K562 (cell line): ENCODE measurements at regions not wholly inside any gene's neighbourhood (a gene's known extent, or its start where the extent isn't known, plus 50 kb on each side); places are given as distances from the start of the nearest gene placed in this dataset.

Source experiments
- ATAC-seq: fragments of 200-7000 bp; cut with Tn5 transposase; 3 replicates; pipeline ENCODE4 v1.9.1; 2020; ENCODE audit warnings: moderate library complexity
- BruUV-seq: library from RNA; stranded (reverse); fragments of 400-500 nt; replicated peaks from 2 replicates; lab custom pipeline; 2021; lab: Mats Ljungman, UMichigan
- CTCF ChIA-PET: fragments of 300-600 bp; formaldehyde crosslinking; extraction: SDS; loops from one replicate; lab custom pipeline; 2021; ENCODE audit warnings: low intra/inter-chr PET ratio; lab: Yijun Ruan, JAX
- POLR2A ChIA-PET: fragments of 300-600, 350-650 bp; sonication (Branson Sonifier 250); formaldehyde crosslinking; extraction: SDS; loops from one replicate; lab custom pipeline; 2021; ENCODE audit warnings: antibody characterized with exemption, inconsistent platforms; lab: Yijun Ruan, JAX
- DNase-seq, 4 experiments: peaks; one replicate each; pipeline versions ENCODE4 v3.0.0 to v3.0.0-alpha.2; 2011 to 2018; ENCODE audit warnings: low spot score in 3 of 4, mixed read lengths in 3 of 4; ENCODE audit errors: extremely low read depth in 1 of 4
- FAIRE-seq: peaks from 2 replicates; lab custom pipeline; 2011; peaks lifted over from hg19 to GRCh38; lab: Jason Lieb, UNC
- H2AFZ ChIP-seq: 2 replicates; pipeline ENCODE4 v1.6.0; 2011; ENCODE audit warnings: low read depth, low read length, control low read depth, inconsistent platforms
- H3K27ac ChIP-seq: fragments of 200-600 bp; 3 replicates; pipeline ENCODE4 v1.8.0; 2011; ENCODE audit warnings: low read depth, mild to moderate bottlenecking, control low read depth, inconsistent platforms, low read length, moderate library complexity, mixed read lengths; ENCODE audit errors: extremely low read depth
- H3K27me3 ChIP-seq, 2 experiments: fragments of 300-600 bp in 1 of 2; 2 replicates in 1 of 2; 3 replicates in 1 of 2; pipeline versions ENCODE4 v1.6.0 to v1.8.0; 2011; ENCODE audit warnings: inconsistent platforms in 2 of 2, low read length in 2 of 2, mild to moderate bottlenecking in 1 of 2, mixed read lengths in 1 of 2, moderate library complexity in 1 of 2; ENCODE audit not compliant: control insufficient read depth in 2 of 2, insufficient read depth in 2 of 2
- H3K36me3 ChIP-seq: fragments of 300-600 bp; 3 replicates; pipeline ENCODE4 v1.8.0; 2011; ENCODE audit warnings: mild to moderate bottlenecking, low read length, inconsistent platforms; ENCODE audit not compliant: control insufficient read depth, insufficient read depth
- H3K4me1 ChIP-seq, 2 experiments: fragments of 200-600 bp in 1 of 2; replicated peaks in 1 of 2; 2 replicates in 1 of 2; 3 replicates in 1 of 2; pipeline versions ENCODE4 v1.5.1 to v1.8.0; 2011; ENCODE audit warnings: inconsistent platforms in 2 of 2, low read length in 2 of 2, mild to moderate bottlenecking in 1 of 2, mixed read lengths in 1 of 2, moderate library complexity in 1 of 2; ENCODE audit not compliant: control insufficient read depth in 2 of 2, insufficient read depth in 2 of 2
- H3K4me2 ChIP-seq: 2 replicates; pipeline ENCODE4 v1.6.1; 2011; ENCODE audit warnings: low read length, control low read depth, inconsistent platforms, mixed read lengths; ENCODE audit not compliant: insufficient read depth
- H3K4me3 ChIP-seq: fragments of 200-600 bp; sonication (generic), shearing (Covaris generic); 2 replicates; pipeline ENCODE4 v1.5.1; 2016; ENCODE audit warnings: control low read depth, inconsistent platforms
- H3K79me2 ChIP-seq: fragments of 200-600 bp; 3 replicates; pipeline ENCODE4 v1.8.0; 2011; ENCODE audit warnings: low read length, inconsistent platforms; ENCODE audit not compliant: control insufficient read depth, insufficient read depth
- H3K9ac ChIP-seq, 2 experiments: 2 replicates each; pipeline versions ENCODE4 v1.6.0 to v1.6.1; 2011; ENCODE audit warnings: low read depth in 2 of 2, low read length in 2 of 2, control low read depth in 1 of 2, inconsistent platforms in 1 of 2, mild to moderate bottlenecking in 1 of 2, mixed read lengths in 1 of 2; ENCODE audit not compliant: insufficient read depth in 1 of 2
- H3K9me1 ChIP-seq: one replicate; pipeline ENCODE4 v1.6.0; 2011; ENCODE audit warnings: inconsistent platforms, mild to moderate bottlenecking, low read length, moderate library complexity; ENCODE audit not compliant: control insufficient read depth, insufficient read depth
- H3K9me3 ChIP-seq: replicated peaks from 2 replicates; pipeline ENCODE4 v1.5.1; 2011; ENCODE audit warnings: low read depth, low read length, inconsistent platforms; ENCODE audit not compliant: control insufficient read depth, insufficient read depth
- H4K20me1 ChIP-seq: replicated peaks from 2 replicates; pipeline ENCODE4 v1.6.1; 2011; ENCODE audit warnings: low read length, inconsistent platforms, mixed read lengths; ENCODE audit not compliant: control insufficient read depth, insufficient read depth
- ATF1 ChIP-seq, 2 experiments: fragments of 450-650 bp in 1 of 2; IDR thresholded peaks; 2 replicates each; pipeline ENCODE4 v1.6.1; 2016; ENCODE audit warnings: missing compliant biosample characterization in 1 of 2, missing genetic modification characterization in 1 of 2
- CSDE1 ChIP-seq, 2 experiments: fragments of 450-650 bp; IDR thresholded peaks; 2 replicates each; pipeline ENCODE4 v1.6.1; 2016; ENCODE audit warnings: mild to moderate bottlenecking in 1 of 2
- KAT8 ChIP-seq: fragments of 450-650 bp; IDR thresholded peaks from 2 replicates; pipeline ENCODE4 v1.6.1; 2016; ENCODE audit warnings: low read depth, mild to moderate bottlenecking
- NR2F6 ChIP-seq: fragments of 450-650 bp; formaldehyde crosslinking; IDR thresholded peaks from 2 replicates; pipeline ENCODE4 v1.4.0; 2020; ENCODE audit warnings: mild to moderate bottlenecking
- POLR3G ChIP-seq: IDR thresholded peaks from 2 replicates; pipeline ENCODE4 v1.6.1; 2011; ENCODE audit not compliant: insufficient read length, insufficient replicate concordance; ENCODE audit errors: extremely low read depth
- PTBP1 ChIP-seq: fragments of 200-400 bp; formaldehyde crosslinking; IDR thresholded peaks from 2 replicates; pipeline ENCODE4 v1.6.1; 2017; ENCODE audit warnings: low read depth, low read length
- TSHZ1 ChIP-seq: fragments of 250-450 bp; sonication (Bioruptor Pico); IDR thresholded peaks from 2 replicates; pipeline ENCODE4 v1.4.0; 2020; ENCODE audit warnings: mild to moderate bottlenecking, moderate library complexity
- U2AF1 ChIP-seq: fragments of 200-400 bp; formaldehyde crosslinking; optimal IDR thresholded peaks from 2 replicates; pipeline ENCODE3; 2017; ENCODE audit warnings: mild to moderate bottlenecking, low read depth, low read length, moderate library complexity
- ZNF609 ChIP-seq: sonication (generic); formaldehyde crosslinking; IDR thresholded peaks from 2 replicates; pipeline ENCODE4 v1.8.1; 2023; ENCODE audit warnings: missing genetic modification reagents, mild to moderate bottlenecking, borderline replicate concordance
- ZNF740 ChIP-seq, 3 experiments: fragments of 200-800 bp in 1 of 3; sonication (Bioruptor generic) in 1 of 3; sonication (generic) in 1 of 3; formaldehyde crosslinking in 1 of 3; IDR thresholded peaks; 2 replicates each; pipeline versions ENCODE4 v1.6.1 to v1.8.0; 2016 to 2022; ENCODE audit warnings: mild to moderate bottlenecking in 2 of 3, missing compliant biosample characterization in 2 of 3, missing genetic modification characterization in 2 of 3, missing genetic modification reagents in 1 of 3
- ZNF830 ChIP-seq: fragments of 250-450 bp; sonication (Bioruptor Pico); IDR thresholded peaks from 2 replicates; pipeline ENCODE4 v1.5.0; 2021; ENCODE audit warnings: mild to moderate bottlenecking
- WGBS: fragments of 100-300 bp; shearing (Covaris generic); methylation state at CpG from one replicate; pipeline ENCODE4 v1.1.6; 2016; ENCODE audit warnings: low coverage, mixed read lengths; ENCODE audit not compliant: insufficient coverage; ENCODE audit errors: missing lambda C conversion rate; 5-methylcytosine and 5-hydroxymethylcytosine counted together
- in situ Hi-C: fragments of 300-500 bp; cut with MboI; formaldehyde crosslinking; loops from 4 replicates; pipeline ENCODE4 v1.15.0; 2018; ENCODE audit warnings: inconsistent platforms, mixed read lengths
- intact Hi-C: fragments of 100-400 bp; cut with micrococcal nuclease; formaldehyde crosslinking; loops from 2 replicates; pipeline ENCODE4 v1.14.2; 2022

- TF ChIP-seq ZNF609 (no peak), U2AF1 (no peak), POLR3G (no peak)
- TF ChIP-seq, all 486 proteins: peak for 0
These were observed 58.4 kb upstream of the SORBS2 start (continued) for GRCh38 chr4:185870366-185870765.

GRCh38 chr4:185872747-185873380 is 60.9 kb upstream of the SORBS2 start:
- in situ Hi-C loops (no loop called here), intact Hi-C loops (no loop called here)
- FAIRE-seq (no peak), ATAC-seq (no peak), DNase-seq (no peak)
- Histone ChIP-seq H3K9ac (no peak overlapping the region), H3K4me3 (no peak overlapping the region), H3K9me3 (no peaks in the 10 kb centered on the region), H3K27me3 (peaks cover 0 to 6% of the 10 kb centered on the region in 2 experiments; a peak in 3 of 5 replicates), H4K20me1 (no peaks in the 10 kb centered on the region), H3K36me3 (no peaks in the 10 kb centered on the region), H2AFZ (no peak overlapping the region), H3K4me1 (no peaks in the 10 kb centered on the region), H3K9me1 (no peaks in the 10 kb centered on the region), H3K79me2 (no peaks in the 10 kb centered on the region), H3K4me2 (no peak overlapping the region), H3K27ac (no peak overlapping the region)
- ChIA-PET POLR2A (no interaction called here), CTCF (no interaction called here)
- no TSS peak for BruUV-seq
- 1% methylated on average over 6 of the region's 7 CpGs for WGBS
- TF ChIP-seq ZNF830 (CRISPR knock-in tag) (no peak), ATF1 (CRISPR knock-in tag; IDR thresholded peaks at IDR 0.05) (no peak), ATF1 (tag; IDR thresholded peaks at IDR 0.05) (no peak), TSHZ1 (CRISPR knock-in tag) (no peak), KAT8 (no peak), CSDE1 (IDR thresholded peaks at IDR 0.05) (no peak), ZNF740 (CRISPR knock-in tag; IDR thresholded peaks at IDR 0.05) (no peak), ZNF740 (tag; IDR thresholded peaks at IDR 0.05) (no peak), PTBP1 (no peak), NR2F6 (no peak)
